ENCODE measurements at regions not wholly inside any gene's neighbourhood (a gene's known extent, or its start where the extent isn't known, plus 50 kb on each side); places are given as distances from the start of the nearest gene placed in this dataset.

DNA sequence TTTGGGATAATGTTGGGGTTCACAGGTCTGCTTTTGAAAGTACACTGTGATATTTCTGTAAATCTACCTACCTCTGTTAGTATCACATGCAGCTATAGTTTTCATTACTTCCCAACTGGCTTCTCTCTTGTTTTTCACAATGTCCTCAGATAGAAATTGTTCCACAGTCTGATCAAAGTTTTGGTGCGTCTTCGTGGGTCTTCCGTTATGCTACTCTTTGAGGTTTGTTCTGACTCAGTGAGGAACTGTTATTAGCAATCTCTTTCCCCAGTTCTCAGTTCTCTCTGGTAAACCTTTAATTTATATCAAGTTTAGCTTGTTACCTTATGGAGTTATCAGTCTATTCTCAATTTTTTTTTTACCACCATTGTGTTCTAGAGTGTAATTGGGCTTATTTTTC is 2061.2 kb upstream of the CDH9 start:
- FAIRE-seq (no peak), DNase-seq (ENCODE audit: low read depth in 1 of 2, low spot score in 2 of 2) (no peak)
- Histone ChIP-seq H3K23ac (ENCODE audit: insufficient read length) (no peak overlapping the region), H4K91ac (replicated peaks; ENCODE audit: insufficient read length, low read length) (no peak overlapping the region), H2AFZ (ENCODE audit: low read length) (no peak overlapping the region), H3K79me1 (ENCODE audit: low read depth, low read length) (no peaks in the 10 kb centered on the region), H3K4me2 (ENCODE audit: insufficient read depth in 1 of 2, low read depth in 2 of 2, low read length in 2 of 2) (no peak overlapping the region), H3K27ac (ENCODE audit: low read depth, low read length) (no peak overlapping the region), H4K5ac (ENCODE audit: insufficient read length, low read depth, low read length) (no peak overlapping the region), H3K27me3 (replicated peaks in 1 of 4; ENCODE audit: control insufficient read depth in 3 of 4, extremely low read depth in 1 of 4, insufficient read depth in 3 of 4, low read length in 3 of 4) (peaks cover 0 to 1% (median 0%) of the 10 kb centered on the region in 4 experiments; a peak in 1 of 7 replicates), H2BK15ac (ENCODE audit: low read length) (no peak overlapping the region), H3K79me2 (ENCODE audit: control insufficient read depth in 1 of 2, insufficient read depth in 2 of 2, low read length in 2 of 2) (no peaks in the 10 kb centered on the region), H2BK120ac (replicated peaks; ENCODE audit: low read depth, low read length) (no peak overlapping the region), H4K20me1 (replicated peaks in 1 of 2; ENCODE audit: control insufficient read depth in 1 of 2, insufficient read depth in 2 of 2, low read length in 2 of 2) (no peaks in the 10 kb centered on the region), H3K9ac (replicated peaks in 1 of 4; ENCODE audit: extremely low read depth in 1 of 4, low read depth in 3 of 4, low read length in 3 of 4) (no peak overlapping the region), H4K8ac (ENCODE audit: extremely low read depth, insufficient read depth, low read length) (no peak overlapping the region), H3K4me3 (ENCODE audit: extremely low read depth in 1 of 4, insufficient read depth in 2 of 4, low read depth in 3 of 4, low read length in 4 of 4) (no peak overlapping the region), H2BK5ac (ENCODE audit: low read depth, low read length) (no peak overlapping the region), H2BK12ac (ENCODE audit: low read depth, low read length) (no peak overlapping the region), H3K14ac (ENCODE audit: insufficient read length) (no peak overlapping the region), H3K23me2 (ENCODE audit: low read depth, low read length) (no peaks in the 10 kb centered on the region), H3K4me1 (replicated peaks in 1 of 4; ENCODE audit: control insufficient read depth in 3 of 4, insufficient read depth in 4 of 4, low read length in 3 of 4) (no peaks in the 10 kb centered on the region), H3K4ac (replicated peaks; ENCODE audit: insufficient read length, low read depth, low read length) (no peak overlapping the region), H3K36me3 (ENCODE audit: control insufficient read depth in 2 of 4, insufficient read depth in 4 of 4, low read length in 3 of 4) (no peaks in the 10 kb centered on the region), H3K56ac (replicated peaks; ENCODE audit: insufficient read length, low read depth, low read length) (no peak overlapping the region), H2AK5ac (ENCODE audit: low read depth, low read length) (no peak overlapping the region), H3K9me3 (ENCODE audit: insufficient read depth in 2 of 2, low read depth in 1 of 2, low read length in 1 of 2) (no peaks in the 10 kb centered on the region), H3K18ac (ENCODE audit: extremely low read depth, low read length) (no peak overlapping the region), H2BK20ac (ENCODE audit: low read length) (no peak overlapping the region)
- POLR2A ChIA-PET (ENCODE audit: partially characterized antibody): no interaction called here
- 100% methylated on average over 3 of the region's 3 CpGs; no CpG with 5 or more reads in 1 of the 2 experiments for WGBS, 2 experiments (ENCODE audit: extremely low coverage in 1 of 2, insufficient coverage in 1 of 2, insufficient read length in 1 of 2, insufficient replicate concordance in 2 of 2, low coverage in 1 of 2, low lambda C conversion rate in 2 of 2, missing lambda C conversion rate in 1 of 2)
- CTCF ChIA-PET (ENCODE audit: partially characterized antibody): interaction anchor here (1.2 to 1.5 kb wide), 2 partner anchors 12 to 20 kb away, joined by 3 to 4 read pairs; no protein-coding TSS in a partner anchor
- TF ChIP-seq EZH2 (IDR thresholded peaks at IDR 0.05; ENCODE audit: low read depth, low read length, severe bottlenecking) (no peak), CHD2 (IDR thresholded peaks at IDR 0.05; ENCODE audit: low read length) (no peak), SP4 (IDR thresholded peaks at IDR 0.05; ENCODE audit: low read length) (no peak)

Data from H1 (cell line).